ENCODE measurements at regions not wholly inside any gene's neighbourhood (a gene's known extent, or its start where the extent isn't known, plus 50 kb on each side); places are given as distances from the start of the nearest gene placed in this dataset.

DNA sequence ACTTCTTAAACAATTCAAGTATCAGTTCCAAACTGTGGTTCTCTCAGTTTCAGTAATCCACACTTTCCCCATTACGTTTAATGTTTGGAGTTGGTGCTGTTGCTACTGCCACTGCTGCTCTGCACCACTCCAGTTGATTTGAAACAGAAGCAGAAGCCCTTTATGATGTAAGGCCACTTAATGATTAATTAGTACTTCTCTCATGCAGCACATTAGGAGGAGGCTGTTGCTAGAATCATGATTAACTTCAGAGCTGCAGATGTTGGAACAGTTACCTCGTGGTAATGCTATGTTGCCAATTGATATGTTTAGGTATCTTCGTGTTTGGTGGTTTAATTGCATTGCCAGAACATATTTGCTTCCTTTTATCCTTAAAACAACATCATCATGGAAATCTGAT lies 986.2 kb upstream of the CITED2 start:
- TF ChIP-seq ATF1 (CRISPR knock-in tag; IDR thresholded peaks at IDR 0.05) (no peak), ATF1 (tag; IDR thresholded peaks at IDR 0.05) (no peak), ETV6 (IDR thresholded peaks at IDR 0.05; ENCODE audit: borderline replicate concordance in 1 of 2, low read depth in 2 of 2, low read length in 1 of 2) (no peak), ETV6 (CRISPR knock-in tag; IDR thresholded peaks at IDR 0.05; ENCODE audit: borderline replicate concordance) (no peak), EP300 (IDR thresholded peaks at IDR 0.05; ENCODE audit: low read length) (no peak), POLR2A (conservative IDR thresholded peaks at IDR 0.05) (no peak), MXI1 (IDR thresholded peaks at IDR 0.05; ENCODE audit: low read depth, low read length) (no peak)

All from K562 (cell line).